DND-41 (cell line): ENCODE measurements at regions not wholly inside any gene's neighbourhood (a gene's known extent, or its start where the extent isn't known, plus 50 kb on each side); places are given as distances from the start of the nearest gene placed in this dataset.
"Not testable (repeated sequence)": the region's sequence is repeated elsewhere in the genome, so short reads cannot be mapped to it uniquely, and the experiment has no call there.

ENCODE experiments used
- ATAC-seq: fragments of 200-7000 bp; cut with Tn5 transposase; 3 replicates; pipeline ENCODE4 v1.9.1; 2021; ENCODE audit warnings: low read depth; ENCODE audit not compliant: insufficient read depth
- DNase-seq: peaks from one replicate; pipeline ENCODE4 v3.0.0-alpha.2; 2020
- H2AFZ ChIP-seq: 2 replicates; pipeline ENCODE4 v1.6.0; 2012; ENCODE audit warnings: low read depth, low read length
- H3K27ac ChIP-seq: 2 replicates; pipeline ENCODE4 v1.5.1; 2012; ENCODE audit warnings: low read length, inconsistent platforms
- H3K27me3 ChIP-seq: fragments of 200-600 bp; sonication (generic); 2 replicates; pipeline ENCODE4 v1.6.0; 2012; ENCODE audit warnings: low read length, mild to moderate bottlenecking, inconsistent platforms; ENCODE audit not compliant: insufficient read depth, poor library complexity
- H3K36me3 ChIP-seq: 2 replicates; pipeline ENCODE4 v1.5.1; 2012; ENCODE audit warnings: low read length, inconsistent platforms; ENCODE audit not compliant: insufficient read depth
- H3K4me1 ChIP-seq: 2 replicates; pipeline ENCODE4 v1.5.1; 2012; ENCODE audit warnings: mild to moderate bottlenecking, low read length; ENCODE audit not compliant: insufficient read depth
- H3K4me2 ChIP-seq: 2 replicates; pipeline ENCODE4 v1.6.0; 2012; ENCODE audit warnings: mild to moderate bottlenecking, moderate library complexity, low read length, inconsistent platforms; ENCODE audit not compliant: insufficient read depth
- H3K4me3 ChIP-seq, 2 experiments: fragments of 200-600 bp in 1 of 2; shearing (Covaris generic) in 1 of 2; 2 replicates each; pipeline ENCODE4 v1.5.1; 2012 to 2016; ENCODE audit warnings: inconsistent platforms in 2 of 2, low read length in 2 of 2, mild to moderate bottlenecking in 2 of 2, low read depth in 1 of 2, moderate library complexity in 1 of 2
- H3K79me2 ChIP-seq: 2 replicates; pipeline ENCODE4 v1.6.0; 2012; ENCODE audit warnings: low read length, inconsistent platforms; ENCODE audit not compliant: insufficient read depth
- H3K9ac ChIP-seq: 2 replicates; pipeline ENCODE4 v1.6.0; 2012; ENCODE audit warnings: low read depth, mild to moderate bottlenecking, inconsistent platforms, low read length, moderate library complexity
- H3K9me3 ChIP-seq: 2 replicates; pipeline ENCODE4 v1.5.1; 2012; ENCODE audit warnings: low read length, moderate library complexity, mild to moderate bottlenecking, inconsistent platforms; ENCODE audit not compliant: insufficient read depth, severe bottlenecking
- H4K20me1 ChIP-seq: 2 replicates; pipeline ENCODE4 v1.6.0; 2012; ENCODE audit warnings: low read length; ENCODE audit not compliant: insufficient read depth
- EZH2 ChIP-seq: IDR thresholded peaks from 3 replicates; pipeline ENCODE4 v1.6.1; 2012; ENCODE audit warnings: borderline replicate concordance, low read depth, mild to moderate bottlenecking, moderate library complexity, low read length, inconsistent platforms; ENCODE audit not compliant: severe bottlenecking
- TF ChIP-seq, protein P1 (sequence below): IDR thresholded peaks from 2 replicates; pipeline ENCODE4 v1.5.1; 2012; ENCODE audit warnings: borderline replicate concordance, low read length, moderate library complexity, mild to moderate bottlenecking; ENCODE audit not compliant: poor library complexity, severe bottlenecking; ENCODE audit errors: extremely low read depth

- Histone ChIP-seq H3K79me2 (no peaks in the 10 kb centered on the region), H3K27me3 (no peaks in the 10 kb centered on the region), H3K4me2 (no peak overlapping the region), H3K36me3 (no peaks in the 10 kb centered on the region), H3K9ac (no peak overlapping the region), H3K9me3 (no peaks in the 10 kb centered on the region), H2AFZ (no peak overlapping the region), H4K20me1 (no peaks in the 10 kb centered on the region), H3K4me1 (no peaks in the 10 kb centered on the region), H3K27ac (no peak overlapping the region), H3K4me3 (no peak overlapping the region)
- DNase-seq (no peak), ATAC-seq (no peak)
- TF ChIP-seq, protein P1, sequence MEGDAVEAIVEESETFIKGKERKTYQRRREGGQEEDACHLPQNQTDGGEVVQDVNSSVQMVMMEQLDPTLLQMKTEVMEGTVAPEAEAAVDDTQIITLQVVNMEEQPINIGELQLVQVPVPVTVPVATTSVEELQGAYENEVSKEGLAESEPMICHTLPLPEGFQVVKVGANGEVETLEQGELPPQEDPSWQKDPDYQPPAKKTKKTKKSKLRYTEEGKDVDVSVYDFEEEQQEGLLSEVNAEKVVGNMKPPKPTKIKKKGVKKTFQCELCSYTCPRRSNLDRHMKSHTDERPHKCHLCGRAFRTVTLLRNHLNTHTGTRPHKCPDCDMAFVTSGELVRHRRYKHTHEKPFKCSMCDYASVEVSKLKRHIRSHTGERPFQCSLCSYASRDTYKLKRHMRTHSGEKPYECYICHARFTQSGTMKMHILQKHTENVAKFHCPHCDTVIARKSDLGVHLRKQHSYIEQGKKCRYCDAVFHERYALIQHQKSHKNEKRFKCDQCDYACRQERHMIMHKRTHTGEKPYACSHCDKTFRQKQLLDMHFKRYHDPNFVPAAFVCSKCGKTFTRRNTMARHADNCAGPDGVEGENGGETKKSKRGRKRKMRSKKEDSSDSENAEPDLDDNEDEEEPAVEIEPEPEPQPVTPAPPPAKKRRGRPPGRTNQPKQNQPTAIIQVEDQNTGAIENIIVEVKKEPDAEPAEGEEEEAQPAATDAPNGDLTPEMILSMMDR, result no peak
- no peak for TF ChIP-seq EZH2
Observed at GRCh38 chr4:120209706-120210105, 143.1 kb upstream of the MAD2L1 start.

DNA sequence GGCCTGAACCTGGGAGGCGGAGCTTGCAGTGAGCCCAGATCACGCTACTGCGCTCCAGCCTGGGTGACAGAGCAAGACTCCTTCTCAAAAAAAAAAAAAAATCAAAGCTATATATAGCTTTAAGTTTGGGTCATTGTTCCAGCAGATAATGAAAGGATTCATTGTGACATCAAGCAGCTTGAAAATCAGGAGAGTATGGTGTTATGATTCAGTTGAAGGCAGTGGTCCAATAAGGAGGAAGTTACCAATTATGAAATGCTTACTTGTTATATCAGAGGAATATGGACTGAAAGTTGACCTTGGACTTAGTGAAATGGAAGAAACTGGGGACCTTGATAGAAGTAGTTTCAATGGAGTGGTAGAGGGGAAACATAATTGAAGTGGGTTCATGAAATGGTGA lies 140.4 kb upstream of the MAD2L1 start:
- H3K9ac ChIP-seq, result no peak overlapping the region
- TF ChIP-seq, protein P1, result no peak
- no peak for TF ChIP-seq EZH2
- no peaks in the 10 kb centered on the region for H3K4me1 ChIP-seq
- H3K4me2 ChIP-seq, result no peak overlapping the region
- H3K27ac ChIP-seq, result no peak overlapping the region
- ATAC-seq (no peak), DNase-seq (no peak)
- no peaks in the 10 kb centered on the region for H4K20me1 ChIP-seq
- no peaks in the 10 kb centered on the region for H3K27me3 ChIP-seq
- no peaks in the 10 kb centered on the region for H3K9me3 ChIP-seq
- H3K36me3 ChIP-seq, result no peaks in the 10 kb centered on the region
- no peak overlapping the region for H2AFZ ChIP-seq
- no peak overlapping the region for H3K4me3 ChIP-seq
- no peaks in the 10 kb centered on the region for H3K79me2 ChIP-seq

DNA sequence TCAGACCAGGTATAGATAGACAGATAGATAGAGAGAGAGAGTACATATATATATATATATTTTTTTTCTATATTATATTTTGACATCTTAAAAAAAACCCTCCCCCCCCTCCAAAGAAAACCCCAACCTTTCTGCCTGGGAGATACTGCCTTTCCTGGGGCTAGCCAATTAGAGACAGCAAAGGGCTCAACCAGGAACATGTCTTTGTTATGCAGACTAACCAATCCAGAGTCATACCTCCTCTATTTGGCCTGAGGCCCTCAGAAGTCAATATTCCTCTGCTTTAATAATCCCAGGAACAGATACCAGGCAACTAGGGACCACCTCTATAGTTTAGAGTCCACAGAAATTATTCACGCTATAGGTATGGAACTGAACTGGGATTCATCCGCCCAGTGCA lies 135.6 kb upstream of the MAD2L1 start:
- no peak for TF ChIP-seq EZH2
- TF ChIP-seq, protein P1, result no peak
- Histone ChIP-seq H2AFZ (no peak overlapping the region), H3K4me1 (no peaks in the 10 kb centered on the region), H3K4me2 (no peak overlapping the region), H3K27ac (no peak overlapping the region), H3K9ac (no peak overlapping the region), H3K36me3 (no peaks in the 10 kb centered on the region), H3K79me2 (no peaks in the 10 kb centered on the region), H3K9me3 (no peaks in the 10 kb centered on the region), H3K4me3 (no peak overlapping the region), H3K27me3 (no peaks in the 10 kb centered on the region), H4K20me1 (no peaks in the 10 kb centered on the region)
- no peak for DNase-seq
- no peak for ATAC-seq

- not testable (repeated sequence) for H3K27ac ChIP-seq, H3K4me2 ChIP-seq, H2AFZ ChIP-seq, H3K4me1 ChIP-seq, DNase-seq, H3K27me3 ChIP-seq, ATAC-seq, H3K79me2 ChIP-seq, H3K4me3 ChIP-seq, H3K36me3 ChIP-seq, H3K9me3 ChIP-seq, H3K9ac ChIP-seq, H4K20me1 ChIP-seq
Observed at GRCh38 chr4:120200573-120201110, 134.0 kb upstream of the MAD2L1 start.
